Mesendoderm (in vitro differentiated cells): ENCODE measurements at regions not wholly inside any gene's neighbourhood (a gene's known extent, or its start where the extent isn't known, plus 50 kb on each side); places are given as distances from the start of the nearest gene placed in this dataset.

ENCODE experiments used
- DNase-seq: peaks from one replicate; pipeline ENCODE4 v3.0.0; 2013
- H2AK5ac ChIP-seq: 2 replicates; pipeline ENCODE4 v1.6.1; 2013; ENCODE audit warnings: low read length, inconsistent platforms
- H2BK120ac ChIP-seq: 2 replicates; pipeline ENCODE4 v1.6.1; 2013; ENCODE audit warnings: low read depth, mild to moderate bottlenecking, low read length, moderate library complexity, mixed read lengths
- H2BK15ac ChIP-seq: replicated peaks from 2 replicates; pipeline ENCODE4 v1.6.1; 2013; ENCODE audit warnings: low read depth, mild to moderate bottlenecking, moderate library complexity
- H2BK5ac ChIP-seq: 2 replicates; pipeline ENCODE4 v1.6.1; 2013; ENCODE audit warnings: low read length, inconsistent platforms
- H3K18ac ChIP-seq: 2 replicates; pipeline ENCODE4 v1.6.1; 2013; ENCODE audit warnings: mild to moderate bottlenecking, low read length, mixed read lengths
- H3K23ac ChIP-seq: one replicate; pipeline ENCODE4 v1.6.1; 2013; ENCODE audit warnings: low read length
- H3K27ac ChIP-seq: 2 replicates; pipeline ENCODE4 v1.5.1; 2013; ENCODE audit warnings: low read depth, mild to moderate bottlenecking, inconsistent platforms, low read length, moderate library complexity
- H3K27me3 ChIP-seq: 2 replicates; pipeline ENCODE4 v1.6.1; 2013; ENCODE audit warnings: low read length, control low read depth, mild to moderate bottlenecking, inconsistent platforms; ENCODE audit not compliant: insufficient read depth, poor library complexity
- H3K36me3 ChIP-seq: 2 replicates; pipeline ENCODE4 v1.6.1; 2013; ENCODE audit warnings: low read length, inconsistent platforms; ENCODE audit not compliant: control insufficient read depth, insufficient read depth
- H3K4ac ChIP-seq: one replicate; pipeline ENCODE4 v1.6.1; 2013; ENCODE audit warnings: low read depth, mild to moderate bottlenecking, low read length, moderate library complexity
- H3K4me1 ChIP-seq: 2 replicates; pipeline ENCODE4 v1.6.1; 2013; ENCODE audit warnings: low read depth, low read length, inconsistent platforms; ENCODE audit not compliant: control insufficient read depth
- H3K4me2 ChIP-seq: 2 replicates; pipeline ENCODE4 v1.6.1; 2013; ENCODE audit warnings: low read length
- H3K4me3 ChIP-seq: 2 replicates; pipeline ENCODE4 v1.5.1; 2013; ENCODE audit warnings: mild to moderate bottlenecking, low read length
- H3K56ac ChIP-seq: one replicate; pipeline ENCODE4 v1.6.1; 2013; ENCODE audit warnings: low read length
- H3K79me1 ChIP-seq: 2 replicates; pipeline ENCODE4 v1.6.1; 2013; ENCODE audit warnings: low read length, inconsistent platforms
- H3K79me2 ChIP-seq: 2 replicates; pipeline ENCODE4 v1.6.1; 2013; ENCODE audit warnings: mild to moderate bottlenecking, low read length; ENCODE audit not compliant: control insufficient read depth, insufficient read depth
- H3K9ac ChIP-seq: 2 replicates; pipeline ENCODE4 v1.6.1; 2013; ENCODE audit warnings: low read length, inconsistent platforms
- H4K5ac ChIP-seq: one replicate; pipeline ENCODE4 v1.6.1; 2013; ENCODE audit warnings: low read length
- H4K8ac ChIP-seq: one replicate; pipeline ENCODE4 v1.6.1; 2013; ENCODE audit warnings: low read depth, mild to moderate bottlenecking, control low read depth, low read length, moderate library complexity
- WGBS: extraction: QIAGEN DNeasy Blood & Tissue Kit; methylation state at CpG from one replicate; pipeline ENCODE4 v1.1.7; 2013; ENCODE audit warnings: low lambda C conversion rate, missing lambda C conversion rate; ENCODE audit not compliant: insufficient coverage; ENCODE audit errors: extremely low coverage; 5-methylcytosine and 5-hydroxymethylcytosine counted together

- H3K36me3 ChIP-seq, result no peaks in the 10 kb centered on the region
- no peak overlapping the region for H3K23ac ChIP-seq
- DNase-seq, result no peak
- H3K27ac ChIP-seq, result no peak overlapping the region
- H2BK5ac ChIP-seq, result no peak overlapping the region
- H4K5ac ChIP-seq, result no peak overlapping the region
- H3K4me1 ChIP-seq, result no peaks in the 10 kb centered on the region
- no peak overlapping the region for H2BK15ac ChIP-seq
- H3K4ac ChIP-seq, result no peak overlapping the region
- H3K79me1 ChIP-seq, result no peaks in the 10 kb centered on the region
- no peak overlapping the region for H3K4me2 ChIP-seq
- H3K4me3 ChIP-seq, result no peak overlapping the region
- no peak overlapping the region for H2AK5ac ChIP-seq
- no peak overlapping the region for H3K9ac ChIP-seq
- H3K56ac ChIP-seq, result no peak overlapping the region
- no peak overlapping the region for H2BK120ac ChIP-seq
- no CpG with 5 or more reads among the region's 3 CpGs for WGBS
- H4K8ac ChIP-seq, result no peak overlapping the region
- H3K18ac ChIP-seq, result no peak overlapping the region
- H3K27me3 ChIP-seq, result no peaks in the 10 kb centered on the region
- H3K79me2 ChIP-seq, result no peaks in the 10 kb centered on the region
Observed at GRCh38 chr3:148453781-148454191, 243.9 kb upstream of the AGTR1 start.

DNA sequence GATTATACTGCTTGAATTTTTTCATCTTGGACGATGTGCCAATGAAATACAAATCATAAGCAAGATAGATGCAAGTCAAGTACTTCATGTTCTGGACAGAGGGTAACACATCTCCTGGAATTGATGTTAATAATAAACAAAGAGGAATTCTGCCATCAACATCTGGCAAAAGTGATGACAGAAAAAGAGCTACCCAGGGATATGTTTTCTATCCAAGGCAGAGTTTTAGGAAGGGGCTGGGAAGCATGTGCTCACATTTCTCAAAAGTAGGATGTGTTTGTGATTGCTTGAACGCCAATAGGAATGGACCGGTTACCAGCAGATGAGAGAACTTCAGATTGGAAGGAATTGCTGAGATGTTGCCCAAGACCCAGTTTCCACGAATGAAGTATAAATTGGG, 242.6 kb upstream of the AGTR1 start:
- Histone ChIP-seq H3K18ac (no peak overlapping the region), H3K27me3 (no peaks in the 10 kb centered on the region), H4K5ac (no peak overlapping the region), H2BK120ac (no peak overlapping the region), H2BK15ac (peak overlapping the region; percentile 57), H3K27ac (no peak overlapping the region), H4K8ac (no peak overlapping the region), H3K4me1 (no peaks in the 10 kb centered on the region), H3K79me1 (no peaks in the 10 kb centered on the region), H2AK5ac (no peak overlapping the region), H3K36me3 (no peaks in the 10 kb centered on the region), H3K4me2 (no peak overlapping the region), H3K56ac (no peak overlapping the region), H3K4ac (no peak overlapping the region), H3K9ac (no peak overlapping the region), H3K4me3 (no peak overlapping the region), H2BK5ac (no peak overlapping the region), H3K23ac (no peak overlapping the region), H3K79me2 (no peaks in the 10 kb centered on the region)
- DNase-seq, result no peak
- WGBS, result no CpG with 5 or more reads among the region's 4 CpGs

GRCh38 chr3:148457886-148458285, 239.8 kb upstream of the AGTR1 start:
- Histone ChIP-seq H2AK5ac (no peak overlapping the region), H2BK120ac (no peak overlapping the region), H3K27ac (no peak overlapping the region), H3K79me2 (no peaks in the 10 kb centered on the region), H3K4me3 (no peak overlapping the region), H4K8ac (no peak overlapping the region), H4K5ac (no peak overlapping the region), H3K56ac (no peak overlapping the region), H3K36me3 (no peaks in the 10 kb centered on the region), H3K4me1 (no peaks in the 10 kb centered on the region), H2BK15ac (no peak overlapping the region), H3K9ac (no peak overlapping the region), H3K23ac (no peak overlapping the region), H2BK5ac (no peak overlapping the region), H3K79me1 (no peaks in the 10 kb centered on the region), H3K18ac (no peak overlapping the region), H3K27me3 (no peaks in the 10 kb centered on the region), H3K4ac (no peak overlapping the region), H3K4me2 (no peak overlapping the region)
- DNase-seq, result no peak
- no CpG with 5 or more reads among the region's 1 CpG for WGBS

DNA sequence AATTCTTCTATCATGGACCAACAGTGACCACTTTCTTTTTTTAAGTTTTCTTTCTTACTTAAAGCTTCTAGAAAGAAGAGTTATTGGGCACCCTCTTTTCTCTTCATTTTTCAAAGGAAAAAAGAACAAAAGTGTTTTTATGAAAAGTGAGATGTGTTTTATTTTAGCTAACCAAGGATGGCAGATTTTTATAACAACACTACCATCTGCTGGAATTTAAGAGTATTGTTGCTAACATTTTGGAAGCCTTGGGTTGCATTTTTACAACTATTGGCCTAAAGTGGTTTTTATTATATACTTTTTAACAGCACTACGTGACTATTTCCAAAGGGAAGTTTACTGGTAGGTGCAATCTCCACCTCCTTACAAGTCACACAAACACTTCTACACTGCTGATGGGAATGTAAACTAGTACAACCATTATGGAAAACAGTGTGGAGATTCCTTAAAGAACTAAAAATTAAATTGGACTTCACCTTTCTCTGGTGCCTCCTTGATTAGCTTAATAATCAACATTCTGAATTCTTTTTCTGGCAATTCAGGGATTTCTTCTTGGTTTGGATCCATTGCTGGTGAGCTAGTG, 237.7 kb upstream of the AGTR1 start:
- Histone ChIP-seq H2BK15ac (no peak overlapping the region), H3K27ac (no peak overlapping the region), H4K5ac (no peak overlapping the region), H2BK120ac (no peak overlapping the region), H3K4me1 (no peaks in the 10 kb centered on the region), H3K23ac (no peak overlapping the region), H2BK5ac (no peak overlapping the region), H4K8ac (no peak overlapping the region), H3K27me3 (no peaks in the 10 kb centered on the region), H2AK5ac (no peak overlapping the region), H3K18ac (no peak overlapping the region), H3K56ac (no peak overlapping the region), H3K4ac (no peak overlapping the region), H3K36me3 (no peaks in the 10 kb centered on the region), H3K4me2 (no peak overlapping the region), H3K79me1 (no peaks in the 10 kb centered on the region), H3K9ac (no peak overlapping the region), H3K79me2 (no peaks in the 10 kb centered on the region), H3K4me3 (no peak overlapping the region)
- WGBS, result no CpG with 5 or more reads among the region's 1 CpG
- no peak for DNase-seq

DNA sequence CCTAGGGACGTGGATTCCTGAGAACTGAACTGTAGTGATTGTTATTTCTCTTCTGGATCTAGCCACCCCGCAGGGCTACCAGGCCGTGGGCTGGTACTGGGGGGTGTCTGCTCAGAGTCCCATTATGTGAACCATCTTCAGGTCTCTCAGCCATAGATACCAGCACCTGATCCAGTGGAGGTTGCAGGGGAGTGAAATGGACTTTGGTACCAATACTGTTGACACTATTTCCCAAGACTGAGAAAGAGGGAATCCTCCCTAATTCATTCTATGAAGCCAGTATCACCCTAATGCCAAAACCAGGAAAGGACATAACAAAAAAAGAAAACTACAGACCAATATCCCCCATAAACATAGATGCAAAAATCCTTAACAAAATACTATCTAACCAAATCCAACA, 237.0 kb upstream of the AGTR1 start:
- H3K9ac ChIP-seq, result no peak overlapping the region
- DNase-seq, result no peak
- no peaks in the 10 kb centered on the region for H3K27me3 ChIP-seq
- no peak overlapping the region for H3K4me2 ChIP-seq
- no peak overlapping the region for H3K4me3 ChIP-seq
- no peak overlapping the region for H2BK15ac ChIP-seq
- H2BK120ac ChIP-seq, result no peak overlapping the region
- no peak overlapping the region for H4K5ac ChIP-seq
- no peak overlapping the region for H2AK5ac ChIP-seq
- no peak overlapping the region for H3K18ac ChIP-seq
- no peaks in the 10 kb centered on the region for H3K79me2 ChIP-seq
- H2BK5ac ChIP-seq, result no peak overlapping the region
- no peak overlapping the region for H4K8ac ChIP-seq
- no peak overlapping the region for H3K23ac ChIP-seq
- no peak overlapping the region for H3K4ac ChIP-seq
- H3K27ac ChIP-seq, result no peak overlapping the region
- no CpG with 5 or more reads among the region's 3 CpGs for WGBS
- no peaks in the 10 kb centered on the region for H3K79me1 ChIP-seq
- no peaks in the 10 kb centered on the region for H3K4me1 ChIP-seq
- no peaks in the 10 kb centered on the region for H3K36me3 ChIP-seq
- no peak overlapping the region for H3K56ac ChIP-seq

GRCh38 chr3:148464246-148464645, 233.5 kb upstream of the AGTR1 start:
- H3K27me3 ChIP-seq, result no peaks in the 10 kb centered on the region
- H3K79me1 ChIP-seq, result no peaks in the 10 kb centered on the region
- no peak for DNase-seq
- no peak overlapping the region for H3K18ac ChIP-seq
- no peak overlapping the region for H3K23ac ChIP-seq
- H4K8ac ChIP-seq, result no peak overlapping the region
- H3K4me2 ChIP-seq, result no peak overlapping the region
- H3K27ac ChIP-seq, result no peak overlapping the region
- H2BK5ac ChIP-seq, result no peak overlapping the region
- H3K4ac ChIP-seq, result no peak overlapping the region
- H3K4me1 ChIP-seq, result no peaks in the 10 kb centered on the region
- no peak overlapping the region for H3K9ac ChIP-seq
- H3K36me3 ChIP-seq, result no peaks in the 10 kb centered on the region
- H4K5ac ChIP-seq, result no peak overlapping the region
- no CpG with 5 or more reads among the region's 2 CpGs for WGBS
- no peaks in the 10 kb centered on the region for H3K79me2 ChIP-seq
- no peak overlapping the region for H2BK120ac ChIP-seq
- H3K4me3 ChIP-seq, result no peak overlapping the region
- H3K56ac ChIP-seq, result no peak overlapping the region
- H2BK15ac ChIP-seq, result no peak overlapping the region
- no peak overlapping the region for H2AK5ac ChIP-seq
